ENCODE measurements at regions not wholly inside any gene's neighbourhood (a gene's known extent, or its start where the extent isn't known, plus 50 kb on each side); places are given as distances from the start of the nearest gene placed in this dataset.
A peak's percentile ranks its signal among the peaks of the same experiment; 100 is the strongest.

- H3K27me3 ChIP-seq (ENCODE audit: control insufficient read depth in 1 of 2, insufficient read depth in 2 of 2, low read length in 2 of 2), result no peaks in the 10 kb centered on the region
- no peak overlapping the region for H3K27ac ChIP-seq (ENCODE audit: low read length)
- H3K36me3 ChIP-seq (ENCODE audit: control insufficient read depth in 2 of 2, insufficient read depth in 2 of 2, low read length in 2 of 2), result no peaks in the 10 kb centered on the region
- H3K4me3 ChIP-seq (ENCODE audit: low read length in 2 of 2), result peak overlapping the region; percentile 28 to 75
- H3K4me1 ChIP-seq (ENCODE audit: control insufficient read depth, insufficient read depth, low read length), result peaks cover 5% of the 10 kb centered on the region
- H3K9me3 ChIP-seq (ENCODE audit: control insufficient read depth in 2 of 2, low read length in 2 of 2), result no peaks in the 10 kb centered on the region
- peak overlapping the region; percentile 29 to 54 for H3K9ac ChIP-seq (ENCODE audit: low read length in 2 of 2)
Measured at GRCh38 chr15:29570948-29571791, 251.1 kb downstream of the TJP1 start.

GRCh38 chr15:29570121-29570947, 251.9 kb downstream of the TJP1 start:
- peak overlapping the region in 1 of 2 donors; percentile 51 for H3K9ac ChIP-seq (ENCODE audit: low read length in 2 of 2)
- H3K27ac ChIP-seq (ENCODE audit: low read length), result no peak overlapping the region
- H3K36me3 ChIP-seq (ENCODE audit: control insufficient read depth in 2 of 2, insufficient read depth in 2 of 2, low read length in 2 of 2), result no peaks in the 10 kb centered on the region
- H3K27me3 ChIP-seq (ENCODE audit: control insufficient read depth in 1 of 2, insufficient read depth in 2 of 2, low read length in 2 of 2), result no peaks in the 10 kb centered on the region
- no peaks in the 10 kb centered on the region for H3K9me3 ChIP-seq (ENCODE audit: control insufficient read depth in 2 of 2, low read length in 2 of 2)
- peaks cover 5% of the 10 kb centered on the region for H3K4me1 ChIP-seq (ENCODE audit: control insufficient read depth, insufficient read depth, low read length)
- peak overlapping the region; percentile 46 to 77 for H3K4me3 ChIP-seq (ENCODE audit: low read length in 2 of 2)

DNA sequence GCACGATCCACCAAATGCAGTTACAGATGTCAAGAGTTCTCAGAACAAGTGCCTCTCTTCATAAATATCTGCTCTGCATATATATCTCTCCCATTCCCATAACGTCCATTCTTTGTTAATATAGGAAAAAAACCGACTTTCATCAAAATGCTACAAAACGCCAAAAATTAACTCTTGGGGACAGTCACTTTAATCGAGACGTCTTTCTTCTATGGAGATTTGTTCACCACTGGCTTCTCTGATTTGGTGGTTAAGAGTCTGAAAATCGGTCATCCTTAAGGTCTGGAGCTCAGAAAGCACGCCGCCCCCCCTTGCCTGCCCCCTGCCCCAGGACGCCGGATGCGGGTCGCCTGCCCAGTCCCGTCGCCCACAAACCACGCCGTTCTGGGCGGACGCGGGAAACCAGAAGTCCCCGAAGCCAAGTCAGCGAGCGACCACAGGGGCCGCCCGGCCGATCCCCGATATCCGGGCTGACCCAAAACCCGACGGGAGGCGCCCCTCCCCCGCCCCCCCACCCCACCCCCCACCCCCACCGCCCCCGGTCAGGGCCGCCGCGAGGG, 252.7 kb downstream of the TJP1 start:
- H3K4me3 ChIP-seq (ENCODE audit: low read length in 2 of 2), result peak overlapping the region; percentile 33 to 77
- H3K9ac ChIP-seq (ENCODE audit: low read length in 2 of 2), result peak overlapping the region in 1 of 2 donors; percentile 32
- no peak overlapping the region for H3K27ac ChIP-seq (ENCODE audit: low read length)
- H3K27me3 ChIP-seq (ENCODE audit: control insufficient read depth in 1 of 2, insufficient read depth in 2 of 2, low read length in 2 of 2), result no peaks in the 10 kb centered on the region
- peaks cover 5% of the 10 kb centered on the region for H3K4me1 ChIP-seq (ENCODE audit: control insufficient read depth, insufficient read depth, low read length)
- H3K36me3 ChIP-seq (ENCODE audit: control insufficient read depth in 2 of 2, insufficient read depth in 2 of 2, low read length in 2 of 2), result no peaks in the 10 kb centered on the region
- H3K9me3 ChIP-seq (ENCODE audit: control insufficient read depth in 2 of 2, low read length in 2 of 2), result no peaks in the 10 kb centered on the region

DNA sequence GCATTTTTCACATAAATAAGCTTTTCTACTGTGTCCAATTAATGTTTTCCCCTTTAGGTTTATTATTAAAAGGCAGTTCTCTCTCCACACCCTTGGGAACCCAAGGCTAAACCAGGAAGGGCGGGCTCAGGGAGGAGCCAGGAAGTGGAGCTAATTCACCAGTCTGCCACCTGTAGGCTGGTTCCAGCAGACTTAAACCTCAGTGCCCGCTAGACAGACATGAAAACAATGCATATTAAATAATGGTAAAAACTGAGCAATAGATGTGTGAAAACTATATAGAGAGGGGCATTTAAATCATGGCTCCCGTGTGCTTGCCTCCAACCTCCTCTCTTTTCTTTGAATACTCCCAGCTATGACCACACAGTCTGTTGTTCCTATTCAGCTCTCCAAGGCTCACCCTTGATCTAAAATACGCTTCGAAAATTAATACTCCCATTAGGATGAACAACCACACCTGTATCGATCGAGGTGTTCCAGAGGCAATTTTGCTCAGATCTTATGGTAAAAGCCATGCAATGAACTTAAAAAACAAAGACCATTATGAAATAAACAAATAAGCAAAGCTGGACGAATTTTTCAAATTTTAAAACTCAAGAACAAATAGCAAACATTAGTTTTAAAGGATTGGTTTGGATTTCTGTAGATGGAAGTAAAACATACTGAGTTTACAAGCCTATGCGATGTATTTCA, 253.3 kb downstream of the TJP1 start:
- no peaks in the 10 kb centered on the region for H3K36me3 ChIP-seq (ENCODE audit: control insufficient read depth in 2 of 2, insufficient read depth in 2 of 2, low read length in 2 of 2)
- no peaks in the 10 kb centered on the region for H3K9me3 ChIP-seq (ENCODE audit: control insufficient read depth in 2 of 2, low read length in 2 of 2)
- H3K4me1 ChIP-seq (ENCODE audit: control insufficient read depth, insufficient read depth, low read length), result peaks cover 5% of the 10 kb centered on the region
- no peaks in the 10 kb centered on the region for H3K27me3 ChIP-seq (ENCODE audit: control insufficient read depth in 1 of 2, insufficient read depth in 2 of 2, low read length in 2 of 2)
- peak overlapping the region; percentile 33 to 77 for H3K4me3 ChIP-seq (ENCODE audit: low read length in 2 of 2)
- H3K9ac ChIP-seq (ENCODE audit: low read length in 2 of 2), result peak overlapping the region in 1 of 2 donors; percentile 32
- no peak overlapping the region for H3K27ac ChIP-seq (ENCODE audit: low read length)

GRCh38 chr15:29567336-29567735, 254.9 kb downstream of the TJP1 start:
- no peak overlapping the region for H3K27ac ChIP-seq (ENCODE audit: low read length)
- H3K9ac ChIP-seq (ENCODE audit: low read length in 2 of 2), result no peak overlapping the region
- H3K9me3 ChIP-seq (ENCODE audit: control insufficient read depth in 2 of 2, low read length in 2 of 2), result no peaks in the 10 kb centered on the region
- no peaks in the 10 kb centered on the region for H3K36me3 ChIP-seq (ENCODE audit: control insufficient read depth in 2 of 2, insufficient read depth in 2 of 2, low read length in 2 of 2)
- H3K27me3 ChIP-seq (ENCODE audit: control insufficient read depth in 1 of 2, insufficient read depth in 2 of 2, low read length in 2 of 2), result no peaks in the 10 kb centered on the region
- no peak overlapping the region for H3K4me3 ChIP-seq (ENCODE audit: low read length in 2 of 2)
- peaks cover 5% of the 10 kb centered on the region for H3K4me1 ChIP-seq (ENCODE audit: control insufficient read depth, insufficient read depth, low read length)

DNA sequence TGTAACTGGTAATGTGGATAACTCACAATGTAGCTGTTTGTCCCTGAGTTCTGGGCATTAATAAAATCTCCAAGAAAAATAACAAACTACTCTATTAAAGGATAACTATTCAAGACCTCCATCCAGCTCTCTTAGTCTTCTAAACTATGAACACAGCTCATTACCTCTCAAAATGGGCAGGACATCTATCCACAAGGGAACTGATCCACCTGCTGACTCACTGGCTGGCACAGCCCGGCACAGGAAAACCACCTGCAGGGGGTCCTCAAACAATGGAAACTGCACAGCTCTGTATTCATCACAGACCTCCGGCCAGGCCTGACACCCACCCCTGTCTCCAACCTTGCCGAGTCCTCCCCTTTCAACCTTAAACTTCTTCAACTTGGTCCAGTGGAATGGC, 255.4 kb downstream of the TJP1 start:
- H3K27ac ChIP-seq (ENCODE audit: low read length), result no peak overlapping the region
- H3K27me3 ChIP-seq (ENCODE audit: control insufficient read depth in 1 of 2, insufficient read depth in 2 of 2, low read length in 2 of 2), result no peaks in the 10 kb centered on the region
- no peak overlapping the region for H3K4me3 ChIP-seq (ENCODE audit: low read length in 2 of 2)

DNA sequence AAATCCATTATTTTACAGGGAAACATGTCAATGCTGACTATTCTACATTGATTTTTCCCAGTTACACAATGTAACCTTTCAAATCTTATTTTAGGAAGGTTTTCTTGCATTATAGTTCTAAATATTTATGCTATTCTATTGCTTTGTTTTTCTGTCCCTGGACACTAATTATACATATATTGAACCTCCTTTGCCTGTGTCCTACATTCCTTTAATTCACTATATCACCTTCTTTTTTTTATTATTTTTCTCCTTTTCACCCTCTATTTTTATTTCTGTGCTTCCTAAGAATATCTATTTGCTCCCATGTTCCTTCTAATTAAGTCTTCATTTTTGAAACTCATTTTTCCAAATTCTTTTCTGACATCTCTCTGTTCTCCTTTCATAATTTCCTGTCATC, 259.2 kb downstream of the TJP1 start:
- Histone ChIP-seq H3K36me3 (ENCODE audit: control insufficient read depth in 2 of 2, insufficient read depth in 2 of 2, low read length in 2 of 2) (no peaks in the 10 kb centered on the region), H3K27ac (ENCODE audit: low read length) (no peak overlapping the region), H3K9me3 (ENCODE audit: control insufficient read depth in 2 of 2, low read length in 2 of 2) (no peaks in the 10 kb centered on the region), H3K27me3 (ENCODE audit: control insufficient read depth in 1 of 2, insufficient read depth in 2 of 2, low read length in 2 of 2) (no peaks in the 10 kb centered on the region), H3K9ac (ENCODE audit: low read length in 2 of 2) (no peak overlapping the region), H3K4me1 (ENCODE audit: control insufficient read depth, insufficient read depth, low read length) (no peaks in the 10 kb centered on the region), H3K4me3 (ENCODE audit: low read length in 2 of 2) (no peak overlapping the region)

More for the DNA sequence above, 255.4 kb downstream of the TJP1 start:
- no peaks in the 10 kb centered on the region for H3K36me3 ChIP-seq (ENCODE audit: control insufficient read depth in 2 of 2, insufficient read depth in 2 of 2, low read length in 2 of 2)
- H3K4me1 ChIP-seq (ENCODE audit: control insufficient read depth, insufficient read depth, low read length), result peaks cover 5% of the 10 kb centered on the region
- no peak overlapping the region for H3K9ac ChIP-seq (ENCODE audit: low read length in 2 of 2)
- H3K9me3 ChIP-seq (ENCODE audit: control insufficient read depth in 2 of 2, low read length in 2 of 2), result no peaks in the 10 kb centered on the region

DNA sequence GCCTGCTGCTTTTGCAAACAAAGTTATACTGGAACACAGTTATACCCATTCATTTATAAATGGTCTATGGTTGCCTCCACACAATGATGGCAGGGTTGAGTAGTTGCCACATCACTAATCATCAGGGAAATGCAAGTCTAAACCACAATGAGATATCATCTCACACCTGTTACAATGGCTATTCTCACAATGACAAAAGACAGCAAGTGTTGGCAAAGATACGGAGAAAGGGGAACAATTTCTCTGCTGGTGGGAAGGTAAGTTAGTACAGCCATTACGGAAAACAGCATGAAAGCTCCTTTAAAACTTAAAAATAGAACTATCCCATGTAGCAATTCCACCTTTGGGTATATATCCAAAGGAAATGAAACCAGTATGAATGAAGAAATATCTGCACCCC, 261.4 kb downstream of the TJP1 start:
- H3K27me3 ChIP-seq (ENCODE audit: control insufficient read depth in 1 of 2, insufficient read depth in 2 of 2, low read length in 2 of 2), result no peaks in the 10 kb centered on the region

GRCh38 chr15:29558261-29558660, 264.0 kb downstream of the TJP1 start:
- H3K4me1 ChIP-seq (ENCODE audit: control insufficient read depth, insufficient read depth, low read length), result peaks cover 3% of the 10 kb centered on the region
- H3K27ac ChIP-seq (ENCODE audit: low read length), result no peak overlapping the region
- no peaks in the 10 kb centered on the region for H3K9me3 ChIP-seq (ENCODE audit: control insufficient read depth in 2 of 2, low read length in 2 of 2)
- no peaks in the 10 kb centered on the region for H3K36me3 ChIP-seq (ENCODE audit: control insufficient read depth in 2 of 2, insufficient read depth in 2 of 2, low read length in 2 of 2)
- no peaks in the 10 kb centered on the region for H3K27me3 ChIP-seq (ENCODE audit: control insufficient read depth in 1 of 2, insufficient read depth in 2 of 2, low read length in 2 of 2)
- H3K9ac ChIP-seq (ENCODE audit: low read length in 2 of 2), result no peak overlapping the region
- H3K4me3 ChIP-seq (ENCODE audit: low read length in 2 of 2), result no peak overlapping the region

More for the DNA sequence above, 261.4 kb downstream of the TJP1 start:
- Histone ChIP-seq H3K36me3 (ENCODE audit: control insufficient read depth in 2 of 2, insufficient read depth in 2 of 2, low read length in 2 of 2) (no peaks in the 10 kb centered on the region), H3K4me3 (ENCODE audit: low read length in 2 of 2) (no peak overlapping the region), H3K4me1 (ENCODE audit: control insufficient read depth, insufficient read depth, low read length) (no peaks in the 10 kb centered on the region), H3K9me3 (ENCODE audit: control insufficient read depth in 2 of 2, low read length in 2 of 2) (no peaks in the 10 kb centered on the region), H3K27ac (ENCODE audit: low read length) (no peak overlapping the region), H3K9ac (ENCODE audit: low read length in 2 of 2) (no peak overlapping the region)

GRCh38 chr15:29557171-29557570, 265.1 kb downstream of the TJP1 start:
- Histone ChIP-seq H3K9ac (ENCODE audit: low read length in 2 of 2) (no peak overlapping the region), H3K27ac (ENCODE audit: low read length) (no peak overlapping the region), H3K36me3 (ENCODE audit: control insufficient read depth in 2 of 2, insufficient read depth in 2 of 2, low read length in 2 of 2) (no peaks in the 10 kb centered on the region), H3K4me1 (ENCODE audit: control insufficient read depth, insufficient read depth, low read length) (peaks cover 3% of the 10 kb centered on the region), H3K9me3 (ENCODE audit: control insufficient read depth in 2 of 2, low read length in 2 of 2) (no peaks in the 10 kb centered on the region), H3K27me3 (ENCODE audit: control insufficient read depth in 1 of 2, insufficient read depth in 2 of 2, low read length in 2 of 2) (no peaks in the 10 kb centered on the region), H3K4me3 (ENCODE audit: low read length in 2 of 2) (no peak overlapping the region)
